Esophagus squamous epithelium (tissue), 5 donors: ENCODE measurements at regions not wholly inside any gene's neighbourhood (a gene's known extent, or its start where the extent isn't known, plus 50 kb on each side); places are given as distances from the start of the nearest gene placed in this dataset.

Experiments
- DNase-seq: peaks from one replicate; lab custom pipeline; 2025; lab: John Stamatoyannopoulos, UW
- H3K27ac ChIP-seq, 4 donors: fragments of 200-600 bp; sonication (generic); one replicate each; pipeline ENCODE4 v1.5.1; 2016 to 2019; ENCODE audit warnings: mild to moderate bottlenecking in 1 of 4
- H3K27me3 ChIP-seq, 4 donors: fragments of 200-600 bp; sonication (generic); 1 replicate in 3 of 4; 2 replicates in 1 of 4; pipeline versions ENCODE4 v1.5.1 to v1.6.0; 2017 to 2021; ENCODE audit warnings: antibody characterized with exemption in 1 of 4
- H3K36me3 ChIP-seq, 3 donors: fragments of 200-600 bp; sonication (generic); one replicate each; pipeline ENCODE4 v1.5.1; 2016 to 2019
- H3K4me1 ChIP-seq, 3 donors: fragments of 200-600 bp; sonication (generic); one replicate each; pipeline ENCODE4 v1.5.1; 2017 to 2019
- H3K4me3 ChIP-seq, 4 donors: fragments of 200-600 bp; sonication (generic); 1 replicate in 3 of 4; 2 replicates in 1 of 4; pipeline ENCODE4 v1.5.1; 2016 to 2019; ENCODE audit warnings: mild to moderate bottlenecking in 2 of 4, moderate library complexity in 1 of 4
- H3K9me3 ChIP-seq, 3 donors: fragments of 200-600 bp; sonication (generic); one replicate each; pipeline ENCODE4 v1.5.1; 2016 to 2019
- CTCF ChIP-seq, 6 experiments: fragments of 450-650 bp in 4 of 6; fragments of 200-600 bp in 2 of 6; sonication (generic) in 2 of 6; IDR thresholded peaks; one replicate each; pipeline ENCODE4 v1.5.1; 2016 to 2019; ENCODE audit warnings: antibody characterized with exemption in 6 of 6, mild to moderate bottlenecking in 4 of 6, moderate library complexity in 4 of 6
- POLR2A ChIP-seq, 4 donors: fragments of 450-650 bp; IDR thresholded peaks; one replicate each; pipeline ENCODE4 v1.6.1; 2017; ENCODE audit warnings: antibody characterized with exemption in 4 of 4, mild to moderate bottlenecking in 4 of 4, moderate library complexity in 3 of 4
- whole genome bisulfite sequencing, 2 donors: methylation state at CpG; one replicate each; pipeline ENCODE4 v1.1.5; 2018; 5-methylcytosine and 5-hydroxymethylcytosine counted together
- intact Hi-C: fragments of 100-400 bp; cut with DNase I; formaldehyde crosslinking; loops from one replicate; pipeline ENCODE4 v1.15.0; 2022
- donor health status: DM: yes; HTN: yes; CAD: no.

- Histone ChIP-seq H3K27ac (no peak overlapping the region), H3K4me3 (no peak overlapping the region), H3K36me3 (no peaks in the 10 kb centered on the region), H3K9me3 (peaks cover 0 to 9% (median 0%) of the 10 kb centered on the region in 3 donors), H3K27me3 (no peaks in the 10 kb centered on the region), H3K4me1 (no peaks in the 10 kb centered on the region)
- TF ChIP-seq CTCF (IDR thresholded peaks at IDR 0.05) (no peak), POLR2A (IDR thresholded peaks at IDR 0.05) (no peak)
- 66 to 70% methylated on average over 7 of the region's 7 CpGs for WGBS, 2 donors
- intact Hi-C loops: no loop called here
- no peak for DNase-seq
Observed at GRCh38 chr2:103605071-103605780, 843.4 kb downstream of the TMEM182 start.

GRCh38 chr2:103615611-103616105 lies 853.8 kb downstream of the TMEM182 start:
- DNase-seq: no peak
- H3K27me3 ChIP-seq: no peaks in the 10 kb centered on the region
- no peak overlapping the region for H3K27ac ChIP-seq
- H3K36me3 ChIP-seq: no peaks in the 10 kb centered on the region
- WGBS, 2 donors: 76 to 80% methylated on average over 5 of the region's 5 CpGs
- no peaks in the 10 kb centered on the region for H3K4me1 ChIP-seq
- no peak for TF ChIP-seq POLR2A (IDR thresholded peaks at IDR 0.05)
- TF ChIP-seq CTCF (IDR thresholded peaks at IDR 0.05): no peak
- peaks cover 0 to 10% (median 2%) of the 10 kb centered on the region in 3 donors for H3K9me3 ChIP-seq
- intact Hi-C loops: no loop called here
- no peak overlapping the region for H3K4me3 ChIP-seq

DNA sequence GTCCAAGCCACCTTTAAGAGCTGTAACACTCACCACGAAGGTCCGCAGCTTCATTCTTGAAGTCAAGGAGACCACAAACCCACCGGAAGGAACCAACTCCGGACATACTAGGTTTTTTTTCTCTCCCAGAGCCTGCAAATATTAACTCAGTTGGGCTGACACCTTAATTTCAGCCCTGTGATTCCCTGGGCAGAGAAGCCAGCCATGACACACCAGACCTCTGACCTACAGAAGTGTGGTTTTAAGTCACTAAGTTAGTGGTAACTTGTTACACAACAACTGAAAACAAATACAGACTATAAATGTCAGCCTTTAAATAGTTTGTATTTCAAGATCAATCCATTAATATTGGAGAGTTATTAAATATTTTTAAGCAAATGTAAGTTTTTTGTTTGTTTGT lies 855.1 kb downstream of the TMEM182 start:
- TF ChIP-seq CTCF (IDR thresholded peaks at IDR 0.05) (no peak), POLR2A (IDR thresholded peaks at IDR 0.05) (no peak)
- 82% methylated on average over 4 of the region's 4 CpGs for WGBS, 2 donors
- Histone ChIP-seq H3K9me3 (peaks cover 0 to 19% (median 3%) of the 10 kb centered on the region in 3 donors), H3K36me3 (no peaks in the 10 kb centered on the region), H3K27ac (no peak overlapping the region), H3K27me3 (no peaks in the 10 kb centered on the region), H3K4me3 (no peak overlapping the region), H3K4me1 (no peaks in the 10 kb centered on the region)
- intact Hi-C loops: no loop called here
- DNase-seq: no peak

DNA sequence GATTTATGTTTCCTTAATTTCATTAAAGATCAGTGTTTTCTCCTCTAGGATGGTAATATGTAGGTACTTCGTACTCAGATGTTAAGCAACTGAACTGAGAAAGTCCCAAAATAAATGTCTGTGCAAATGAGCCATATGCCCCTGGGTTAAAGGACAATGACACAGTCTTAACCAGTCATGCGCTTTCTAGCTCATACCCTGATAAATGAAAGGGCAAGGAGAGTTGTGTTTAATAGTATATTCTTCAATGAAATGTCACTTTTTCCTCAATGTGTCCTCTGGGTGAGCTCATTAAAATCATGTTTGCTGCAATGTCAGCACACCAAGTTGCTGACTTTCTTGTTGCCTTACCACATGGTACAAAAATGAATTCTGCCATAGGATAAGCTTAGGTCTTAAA lies 856.3 kb downstream of the TMEM182 start:
- WGBS, 2 donors: 68 to 81% methylated on average over 2 of the region's 2 CpGs
- H3K4me3 ChIP-seq: no peak overlapping the region
- DNase-seq: no peak
- intact Hi-C loops: no loop called here
- no peaks in the 10 kb centered on the region for H3K27me3 ChIP-seq
- H3K4me1 ChIP-seq: no peaks in the 10 kb centered on the region
- TF ChIP-seq CTCF (IDR thresholded peaks at IDR 0.05): no peak
- TF ChIP-seq POLR2A (IDR thresholded peaks at IDR 0.05): no peak
- peaks cover 0 to 22% (median 3%) of the 10 kb centered on the region in 3 donors for H3K9me3 ChIP-seq
- no peaks in the 10 kb centered on the region for H3K36me3 ChIP-seq
- no peak overlapping the region for H3K27ac ChIP-seq

- Histone ChIP-seq H3K9me3 (no peaks in the 10 kb centered on the region), H3K27ac (no peak overlapping the region), H3K27me3 (no peaks in the 10 kb centered on the region), H3K4me1 (no peaks in the 10 kb centered on the region), H3K36me3 (no peaks in the 10 kb centered on the region), H3K4me3 (no peak overlapping the region)
- 6 to 33% methylated on average over 1 of the region's 1 CpG for WGBS, 2 donors
- intact Hi-C loops: no loop called here
- TF ChIP-seq POLR2A (IDR thresholded peaks at IDR 0.05) (no peak), CTCF (IDR thresholded peaks at IDR 0.05) (no peak)
- DNase-seq: no peak
Observed at GRCh38 chr2:103627301-103627700, 865.5 kb downstream of the TMEM182 start.
